CD14-positive monocyte (primary cell): ENCODE measurements at regions not wholly inside any gene's neighbourhood (a gene's known extent, or its start where the extent isn't known, plus 50 kb on each side); places are given as distances from the start of the nearest gene placed in this dataset.

Source experiments
- DNase-seq, 3 donors: peaks; one replicate each; pipeline ENCODE4 v3.0.0-alpha.2; 2011 to 2022
- H2AFZ ChIP-seq: 2 replicates; pipeline ENCODE4 v1.6.0; 2012; ENCODE audit warnings: mild to moderate bottlenecking, low read depth, low read length, inconsistent platforms; ENCODE audit not compliant: insufficient read depth, poor library complexity, severe bottlenecking
- H3K27ac ChIP-seq, 2 donors: 1 replicate in 1 of 2; 2 replicates in 1 of 2; pipeline ENCODE4 v1.5.1; 2012 to 2013; ENCODE audit warnings: low read length in 2 of 2, control low read depth in 1 of 2, inconsistent platforms in 1 of 2, low read depth in 1 of 2, mild to moderate bottlenecking in 1 of 2
- H3K27me3 ChIP-seq, 2 donors: one replicate each; pipeline versions ENCODE4 v1.6.0 to v1.6.1; 2011 to 2013; ENCODE audit warnings: low read length in 2 of 2; ENCODE audit not compliant: control insufficient read depth in 2 of 2, insufficient read depth in 2 of 2
- H3K36me3 ChIP-seq, 2 donors: replicated peaks in 1 of 2; 1 replicate in 1 of 2; 2 replicates in 1 of 2; pipeline versions ENCODE4 v1.5.1 to v1.6.1; 2012 to 2013; ENCODE audit warnings: low read length in 2 of 2, control low read depth in 1 of 2, inconsistent platforms in 1 of 2, mild to moderate bottlenecking in 1 of 2; ENCODE audit not compliant: insufficient read depth in 2 of 2, control insufficient read depth in 1 of 2
- H3K4me1 ChIP-seq, 2 donors: 1 replicate in 1 of 2; 2 replicates in 1 of 2; pipeline versions ENCODE4 v1.5.1 to v1.6.1; 2012 to 2013; ENCODE audit warnings: low read length in 2 of 2, control low read depth in 1 of 2, inconsistent platforms in 1 of 2, mild to moderate bottlenecking in 1 of 2, moderate library complexity in 1 of 2; ENCODE audit not compliant: insufficient read depth in 2 of 2, control insufficient read depth in 1 of 2
- H3K4me2 ChIP-seq: replicated peaks from 2 replicates; pipeline ENCODE3; 2012; ENCODE audit warnings: low read length, moderate library complexity, mild to moderate bottlenecking; ENCODE audit not compliant: poor library complexity, severe bottlenecking; ENCODE audit errors: extremely low read depth
- H3K4me3 ChIP-seq, 3 experiments: fragments of 200-600 bp in 1 of 3; sonication (generic) in 1 of 3; replicated peaks in 1 of 3; 1 replicate in 2 of 3; 2 replicates in 1 of 3; pipeline ENCODE4 v1.5.1; 2011 to 2013; ENCODE audit warnings: low read length in 3 of 3, mild to moderate bottlenecking in 3 of 3, control low read depth in 2 of 3, low read depth in 2 of 3, inconsistent platforms in 1 of 3, moderate library complexity in 1 of 3
- H3K79me2 ChIP-seq: 2 replicates; pipeline ENCODE4 v1.6.0; 2012; ENCODE audit warnings: mild to moderate bottlenecking, control low read depth, inconsistent platforms, low read length, moderate library complexity; ENCODE audit not compliant: insufficient read depth
- H3K9ac ChIP-seq: 2 replicates; pipeline ENCODE4 v1.6.0; 2017; ENCODE audit warnings: low read length, mild to moderate bottlenecking; ENCODE audit not compliant: insufficient read depth, poor library complexity, severe bottlenecking
- H3K9me3 ChIP-seq, 2 donors: replicated peaks in 1 of 2; 1 replicate in 1 of 2; 2 replicates in 1 of 2; pipeline versions ENCODE4 v1.5.1 to v1.6.1; 2012 to 2013; ENCODE audit warnings: low read length in 2 of 2, control low read depth in 1 of 2; ENCODE audit not compliant: control insufficient read depth in 1 of 2, insufficient read depth in 1 of 2
- H4K20me1 ChIP-seq: 2 replicates; pipeline ENCODE4 v1.6.0; 2012; ENCODE audit warnings: mild to moderate bottlenecking, low read length, control low read depth, moderate library complexity; ENCODE audit not compliant: insufficient read depth
- H3K27ac Mint-ChIP-seq, 7 donors: one replicate each; pipeline ENCODE4 v1.8.0; 2020; ENCODE audit warnings: mild to moderate bottlenecking in 7 of 7, mixed read lengths in 7 of 7, moderate library complexity in 6 of 7, inconsistent platforms in 2 of 7
- H3K27me3 Mint-ChIP-seq, 3 donors: one replicate each; pipeline ENCODE4 v1.8.0; 2021 to 2022; ENCODE audit warnings: low read depth in 3 of 3, mild to moderate bottlenecking in 3 of 3, mixed read lengths in 3 of 3, moderate library complexity in 3 of 3, inconsistent platforms in 1 of 3
- H3K36me3 Mint-ChIP-seq, 2 donors: one replicate each; pipeline ENCODE4 v1.8.0; 2020; ENCODE audit warnings: mixed read lengths in 2 of 2, inconsistent platforms in 1 of 2, mild to moderate bottlenecking in 1 of 2
- H3K4me1 Mint-ChIP-seq: one replicate; pipeline ENCODE4 v1.8.0; 2020; ENCODE audit warnings: mild to moderate bottlenecking, mixed read lengths
- H3K4me3 Mint-ChIP-seq, 2 donors: one replicate each; pipeline ENCODE4 v1.8.0; 2020; ENCODE audit warnings: mild to moderate bottlenecking in 2 of 2, mixed read lengths in 2 of 2, moderate library complexity in 1 of 2
- H3K9me3 Mint-ChIP-seq, 7 donors: one replicate each; pipeline ENCODE4 v1.8.0; 2020 to 2022; ENCODE audit warnings: mixed read lengths in 7 of 7, mild to moderate bottlenecking in 6 of 7, moderate library complexity in 6 of 7, inconsistent platforms in 2 of 7
- CTCF ChIP-seq: fragments of 200-600 bp; IDR thresholded peaks from one replicate; pipeline ENCODE4 v1.8.0; 2022; ENCODE audit warnings: antibody characterized with exemption, mild to moderate bottlenecking
- WGBS: methylation state at CpG from one replicate; pipeline ENCODE4 v1.1.5; 2013; ENCODE audit warnings: missing lambda C conversion rate; ENCODE audit not compliant: insufficient coverage; 5-methylcytosine and 5-hydroxymethylcytosine counted together
- intact Hi-C, 2 donors: fragments of 100-400 bp; cut with micrococcal nuclease; formaldehyde crosslinking; loops; one replicate each; pipeline versions ENCODE4 v1.15.0 to v1.15.1; 2023

- Histone ChIP-seq H2AFZ (no peak overlapping the region), H3K79me2 (no peaks in the 10 kb centered on the region), H3K27ac (no peak overlapping the region), H3K36me3 (no peaks in the 10 kb centered on the region), H3K4me3 (no peak overlapping the region), H3K27me3 (no peaks in the 10 kb centered on the region), H3K9me3 (no peaks in the 10 kb centered on the region), H4K20me1 (no peaks in the 10 kb centered on the region), H3K4me1 (no peaks in the 10 kb centered on the region), H3K9ac (no peak overlapping the region), H3K4me2 (no peak overlapping the region)
- no peak overlapping the region for H3K27ac Mint-ChIP-seq
- no CpG with 5 or more reads among the region's 2 CpGs for WGBS
- H3K27me3 Mint-ChIP-seq: peaks cover 0 to 1% (median 0%) of the 10 kb centered on the region in 3 donors
- intact Hi-C loops: no loop called here
- H3K4me3 Mint-ChIP-seq: no peak overlapping the region
- H3K36me3 Mint-ChIP-seq: no peaks in the 10 kb centered on the region
- H3K4me1 Mint-ChIP-seq: peaks cover 2% of the 10 kb centered on the region
- DNase-seq: peak in 2 of 3 donors; percentile 3 to 13
- no peaks in the 10 kb centered on the region for H3K9me3 Mint-ChIP-seq
- TF ChIP-seq CTCF: no peak
These were observed 83.0 kb upstream of the GADD45A start for GRCh38 chr1:67601955-67602354.

GRCh38 chr1:67604778-67605177, 80.2 kb upstream of the GADD45A start:
- Mint-ChIP-seq H3K36me3 (no peaks in the 10 kb centered on the region), H3K4me3 (no peak overlapping the region)
- H3K4me3 ChIP-seq: no peak overlapping the region

More at GRCh38 chr1:67604778-67605177, 80.2 kb upstream of the GADD45A start:
- no peaks in the 10 kb centered on the region for H3K36me3 ChIP-seq
- Mint-ChIP-seq H3K9me3 (no peaks in the 10 kb centered on the region), H3K27ac (no peak overlapping the region), H3K27me3 (peaks cover 0 to 2% (median 1%) of the 10 kb centered on the region in 3 donors), H3K4me1 (peaks cover 2% of the 10 kb centered on the region)
- H3K9me3 ChIP-seq: no peaks in the 10 kb centered on the region
- H3K4me2 ChIP-seq: no peak overlapping the region
- no peaks in the 10 kb centered on the region for H3K27me3 ChIP-seq
- no peak for TF ChIP-seq CTCF
- no peak overlapping the region for H3K27ac ChIP-seq
- intact Hi-C loops: no loop called here
- no peaks in the 10 kb centered on the region for H4K20me1 ChIP-seq
- no peaks in the 10 kb centered on the region for H3K4me1 ChIP-seq
- DNase-seq: no peak
- WGBS: 97% methylated on average over 4 of the region's 5 CpGs
- H3K79me2 ChIP-seq: no peaks in the 10 kb centered on the region
- H3K9ac ChIP-seq: no peak overlapping the region
- H2AFZ ChIP-seq: no peak overlapping the region
